Mesodermal cell (in vitro differentiated cells): ENCODE measurements at regions not wholly inside any gene's neighbourhood (a gene's known extent, or its start where the extent isn't known, plus 50 kb on each side); places are given as distances from the start of the nearest gene placed in this dataset.

Experiments used
- H3K27ac ChIP-seq: 2 replicates; pipeline ENCODE4 v1.7.0; 2013; ENCODE audit warnings: mild to moderate bottlenecking, low read depth, low read length, moderate library complexity; ENCODE audit not compliant: severe bottlenecking
- H3K36me3 ChIP-seq: 2 replicates; pipeline ENCODE4 v1.7.1; 2013; ENCODE audit warnings: mild to moderate bottlenecking, low read length, moderate library complexity; ENCODE audit not compliant: control insufficient read depth, insufficient read depth
- H3K4me1 ChIP-seq: one replicate; pipeline ENCODE4 v1.7.1; 2013; ENCODE audit warnings: mild to moderate bottlenecking, low read length; ENCODE audit not compliant: insufficient read depth, control insufficient read depth, poor library complexity, severe bottlenecking
- H3K4me3 ChIP-seq: 2 replicates; pipeline ENCODE4 v1.7.0; 2013; ENCODE audit warnings: low read length, control low read depth, mild to moderate bottlenecking; ENCODE audit not compliant: insufficient read depth, poor library complexity, severe bottlenecking; ENCODE audit errors: extremely low read depth
- H3K9me3 ChIP-seq: 2 replicates; pipeline ENCODE4 v1.7.1; 2013; ENCODE audit warnings: mild to moderate bottlenecking, low read length, moderate library complexity; ENCODE audit not compliant: control insufficient read depth
- WGBS, 2 experiments: methylation state at CpG; one replicate each; pipeline ENCODE4 v1.1.5; 2013; ENCODE audit warnings: missing lambda C conversion rate in 2 of 2; ENCODE audit not compliant: insufficient coverage in 2 of 2; 5-methylcytosine and 5-hydroxymethylcytosine counted together

DNA sequence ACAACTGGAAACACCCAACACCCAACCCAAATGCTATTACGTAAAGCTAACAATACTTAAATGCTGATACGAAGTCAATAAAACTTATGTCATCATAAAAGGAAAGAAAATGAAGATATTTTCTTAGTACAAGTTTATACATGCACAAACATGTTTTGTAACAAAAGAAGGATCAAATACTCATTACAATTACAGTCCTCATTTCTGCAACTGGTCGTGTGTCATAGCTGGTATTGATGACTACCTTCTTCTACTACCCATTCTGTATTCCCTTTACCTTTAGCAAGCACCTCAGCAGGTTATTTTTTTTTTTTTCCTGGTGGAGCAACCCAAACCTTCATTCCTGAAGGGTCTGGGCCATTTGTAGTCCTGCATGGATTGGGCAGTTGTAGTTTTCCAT lies 1298.5 kb downstream of the SUCLG1 start:
- Histone ChIP-seq H3K9me3 (no peaks in the 10 kb centered on the region), H3K36me3 (no peaks in the 10 kb centered on the region), H3K4me3 (no peak overlapping the region), H3K27ac (no peak overlapping the region), H3K4me1 (no peaks in the 10 kb centered on the region)
- WGBS, 2 experiments = 71 to 100% methylated on average over 1 of the region's 3 CpGs

DNA sequence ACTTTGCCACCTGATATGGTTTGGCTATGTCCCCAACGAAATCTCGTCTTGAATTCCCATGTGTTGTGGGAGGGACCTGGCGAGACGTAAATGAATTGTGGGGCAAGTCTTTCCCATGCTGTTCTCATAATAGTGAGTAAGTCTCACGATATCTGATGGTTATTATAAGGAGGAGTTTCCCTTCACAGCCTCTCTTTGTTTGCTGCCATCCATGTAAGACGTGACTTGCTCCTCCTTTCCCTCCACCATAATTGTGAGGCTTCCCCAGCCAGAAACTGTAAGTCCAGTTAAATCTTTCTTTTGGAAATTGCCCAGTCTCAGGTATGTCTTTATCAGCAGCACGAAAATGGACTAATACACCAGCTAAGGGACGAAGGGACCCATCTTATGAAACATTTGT lies 1303.3 kb downstream of the SUCLG1 start:
- WGBS, 2 experiments = 93 to 96% methylated on average over 3 to 4 of the region's 8 CpGs

DNA sequence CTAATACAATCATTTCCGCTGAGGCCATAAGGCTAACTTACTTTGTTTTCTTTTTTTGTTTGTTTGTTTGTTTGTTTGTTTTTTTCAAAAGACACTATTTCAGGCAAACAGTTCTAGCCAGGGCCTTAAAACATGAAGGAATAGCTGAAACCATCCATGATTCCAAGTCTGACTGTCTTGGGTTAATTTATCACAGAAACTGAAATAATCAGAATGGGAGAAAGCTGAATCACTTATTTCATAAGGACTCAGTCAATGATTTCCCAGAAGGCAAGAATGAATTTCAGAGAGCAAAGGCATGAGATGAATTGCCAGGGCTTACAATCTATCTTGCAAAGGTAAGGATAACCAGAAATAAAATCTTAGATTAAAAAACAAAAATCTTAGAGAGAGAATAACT lies 1315.1 kb downstream of the SUCLG1 start:
- Histone ChIP-seq H3K4me1 (no peaks in the 10 kb centered on the region), H3K9me3 (no peaks in the 10 kb centered on the region), H3K27ac (no peak overlapping the region), H3K36me3 (no peaks in the 10 kb centered on the region), H3K4me3 (no peak overlapping the region)
- WGBS, 2 experiments = no CpG with 5 or more reads among the region's 1 CpG

More for the DNA sequence above, 1303.3 kb downstream of the SUCLG1 start:
- H3K4me3 ChIP-seq = no peak overlapping the region
- no peaks in the 10 kb centered on the region for H3K9me3 ChIP-seq
- H3K36me3 ChIP-seq = no peaks in the 10 kb centered on the region
- H3K4me1 ChIP-seq = no peaks in the 10 kb centered on the region
- no peak overlapping the region for H3K27ac ChIP-seq

DNA sequence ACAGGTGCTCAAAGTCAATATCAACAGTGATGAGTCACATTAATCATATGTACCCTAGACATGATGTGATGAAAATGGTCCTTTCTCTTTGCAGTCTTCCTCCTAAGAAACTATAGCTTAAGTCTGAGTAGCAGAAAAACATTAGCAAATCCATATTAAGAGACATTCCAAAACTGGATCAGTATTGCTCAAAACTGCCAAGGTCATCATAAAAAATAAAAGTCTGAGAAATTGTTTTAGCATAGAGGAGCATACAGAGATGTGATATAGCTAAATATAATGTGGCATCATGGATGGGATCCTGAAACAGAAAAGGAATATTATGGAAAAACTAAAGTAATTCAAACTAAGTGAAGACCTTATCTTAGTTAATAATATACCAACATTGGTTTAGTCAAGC lies 1316.1 kb downstream of the SUCLG1 start:
- Histone ChIP-seq H3K36me3 (no peaks in the 10 kb centered on the region), H3K9me3 (no peaks in the 10 kb centered on the region), H3K4me3 (no peak overlapping the region), H3K27ac (no peak overlapping the region), H3K4me1 (no peaks in the 10 kb centered on the region)

DNA sequence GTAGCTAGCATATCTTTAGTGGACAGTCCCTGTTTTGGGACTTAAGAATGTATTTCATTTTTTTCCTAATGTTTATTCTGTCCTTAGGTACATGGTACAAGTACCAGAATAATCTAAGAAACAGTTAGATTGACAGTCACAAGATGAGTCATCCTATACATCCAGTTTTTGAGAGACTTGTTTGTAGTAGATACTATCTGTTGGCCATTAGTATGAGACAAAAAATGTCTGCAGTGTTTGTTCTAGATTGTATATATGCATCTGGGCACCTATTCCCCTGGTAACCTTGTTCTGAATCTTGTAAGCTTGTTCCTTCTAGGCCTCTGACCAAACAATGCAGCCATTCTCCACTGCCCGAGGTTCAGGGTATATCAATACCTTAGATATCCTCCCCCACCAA lies 1343.5 kb downstream of the SUCLG1 start:
- Histone ChIP-seq H3K4me3 (no peak overlapping the region), H3K36me3 (no peaks in the 10 kb centered on the region), H3K4me1 (no peaks in the 10 kb centered on the region), H3K27ac (no peak overlapping the region), H3K9me3 (no peaks in the 10 kb centered on the region)
- 80% methylated on average over 1 of the region's 1 CpG; no CpG with 5 or more reads in 1 of the 2 experiments for WGBS, 2 experiments

DNA sequence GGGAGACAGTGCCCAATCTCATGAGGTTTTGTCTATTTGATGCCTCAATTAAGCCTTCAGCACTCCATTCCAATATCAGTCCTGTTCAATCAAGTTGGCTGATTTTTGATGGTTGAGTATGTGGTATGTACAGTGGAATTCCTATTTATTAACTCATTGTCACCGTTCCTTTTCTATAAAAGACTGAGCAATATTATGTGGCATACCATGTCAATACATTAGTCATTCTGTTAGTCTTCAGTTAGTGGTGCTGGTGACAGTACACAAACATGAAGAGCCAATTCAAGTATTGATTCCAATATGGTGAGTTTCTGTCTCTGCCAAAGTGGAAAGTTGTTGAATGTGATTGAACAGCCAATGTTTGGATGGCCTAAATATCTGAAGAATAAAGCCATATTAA lies 1343.9 kb downstream of the SUCLG1 start:
- WGBS, 2 experiments = no CpG with 5 or more reads among the region's 1 CpG
- Histone ChIP-seq H3K4me3 (no peak overlapping the region), H3K27ac (no peak overlapping the region), H3K36me3 (no peaks in the 10 kb centered on the region), H3K9me3 (no peaks in the 10 kb centered on the region), H3K4me1 (no peaks in the 10 kb centered on the region)

DNA sequence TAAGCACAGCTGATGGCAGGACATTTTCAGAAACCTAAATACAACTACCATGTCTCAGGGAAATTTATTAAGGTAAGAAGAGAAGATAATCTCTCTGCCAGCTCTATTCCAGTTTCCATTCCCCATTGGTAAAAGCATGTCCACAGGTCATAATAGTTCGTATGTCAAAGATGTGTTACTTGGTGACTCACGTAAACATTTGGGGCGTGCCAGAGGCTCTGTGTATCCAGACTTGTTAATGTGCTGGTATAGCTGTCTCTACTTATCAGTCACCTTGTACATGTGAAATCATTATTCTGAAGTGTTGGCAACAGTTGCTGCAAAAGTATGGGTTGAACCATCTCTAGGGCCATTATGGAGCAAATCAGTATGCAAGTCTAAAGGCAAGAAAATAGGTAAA lies 1345.1 kb downstream of the SUCLG1 start:
- no CpG with 5 or more reads among the region's 3 CpGs for WGBS, 2 experiments

DNA sequence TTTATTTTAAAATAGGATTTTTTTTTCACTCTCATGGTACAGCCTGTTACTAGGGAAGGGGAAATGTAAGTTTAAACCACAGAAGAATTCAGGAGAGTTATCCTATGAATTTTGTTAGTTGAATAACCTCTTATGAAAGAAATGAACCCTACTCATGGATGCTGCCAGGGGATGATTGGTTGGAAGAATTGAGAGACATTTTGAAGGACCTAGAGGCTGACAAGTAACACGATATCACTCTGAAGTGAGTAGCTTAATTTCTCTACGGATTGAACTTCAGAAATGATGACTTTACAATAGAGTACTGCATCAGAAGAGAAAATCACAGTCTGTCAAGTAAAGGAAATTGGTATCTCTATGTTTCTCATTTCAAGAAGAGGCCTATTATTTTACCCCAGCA lies 1346.2 kb downstream of the SUCLG1 start:
- no peaks in the 10 kb centered on the region for H3K4me1 ChIP-seq
- no peaks in the 10 kb centered on the region for H3K36me3 ChIP-seq
- H3K9me3 ChIP-seq = no peaks in the 10 kb centered on the region
- H3K27ac ChIP-seq = no peak overlapping the region
- WGBS, 2 experiments = 69% methylated on average over 2 of the region's 2 CpGs; no CpG with 5 or more reads in 1 of the 2 experiments
- no peak overlapping the region for H3K4me3 ChIP-seq

More for the DNA sequence above, 1345.1 kb downstream of the SUCLG1 start:
- no peaks in the 10 kb centered on the region for H3K36me3 ChIP-seq
- no peak overlapping the region for H3K27ac ChIP-seq
- H3K4me1 ChIP-seq = no peaks in the 10 kb centered on the region
- H3K4me3 ChIP-seq = no peak overlapping the region
- H3K9me3 ChIP-seq = no peaks in the 10 kb centered on the region

DNA sequence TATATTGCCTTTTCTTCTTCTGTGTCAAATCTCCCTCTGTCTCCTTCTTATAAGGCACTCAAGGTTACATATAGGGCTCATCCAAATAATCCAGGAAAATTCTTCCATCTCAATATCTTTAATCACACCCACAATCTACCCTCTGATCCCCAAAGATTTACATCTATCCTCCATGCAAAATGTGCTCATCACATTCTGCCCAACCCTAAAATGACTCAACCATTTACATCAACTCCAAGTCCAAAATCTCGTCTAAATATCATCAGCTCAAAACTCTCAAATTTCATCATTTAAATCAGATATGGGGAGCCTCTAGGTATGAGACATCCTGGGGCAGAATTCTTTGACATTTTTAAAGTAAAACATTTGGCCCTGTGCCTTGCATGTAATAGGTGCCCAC lies 1349.8 kb downstream of the SUCLG1 start:
- no CpG with 5 or more reads among the region's 1 CpG for WGBS, 2 experiments
- H3K9me3 ChIP-seq = no peaks in the 10 kb centered on the region
- H3K27ac ChIP-seq = no peak overlapping the region
- H3K36me3 ChIP-seq = no peaks in the 10 kb centered on the region
- no peak overlapping the region for H3K4me3 ChIP-seq
- no peaks in the 10 kb centered on the region for H3K4me1 ChIP-seq

DNA sequence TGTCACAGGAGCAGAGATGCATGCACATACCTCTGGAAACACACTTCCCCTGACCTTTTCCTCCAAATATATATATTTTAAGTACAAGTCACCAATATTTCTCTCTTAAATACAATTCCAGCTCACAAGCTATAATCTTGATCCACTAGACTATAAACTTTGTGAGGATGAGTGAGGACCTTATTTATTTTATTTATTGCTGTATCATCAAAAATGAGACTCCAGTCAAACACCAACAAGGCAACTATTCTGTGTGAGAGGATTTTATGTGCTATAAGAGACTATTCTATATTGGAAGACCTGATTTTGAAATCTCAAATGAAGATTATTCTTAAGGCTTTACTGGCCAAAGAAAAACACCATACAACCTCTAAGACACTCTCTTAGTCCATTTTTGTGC lies 1352.2 kb downstream of the SUCLG1 start:
- H3K36me3 ChIP-seq = no peaks in the 10 kb centered on the region
- H3K27ac ChIP-seq = no peak overlapping the region
- H3K9me3 ChIP-seq = no peaks in the 10 kb centered on the region
- no peaks in the 10 kb centered on the region for H3K4me1 ChIP-seq
- H3K4me3 ChIP-seq = no peak overlapping the region

DNA sequence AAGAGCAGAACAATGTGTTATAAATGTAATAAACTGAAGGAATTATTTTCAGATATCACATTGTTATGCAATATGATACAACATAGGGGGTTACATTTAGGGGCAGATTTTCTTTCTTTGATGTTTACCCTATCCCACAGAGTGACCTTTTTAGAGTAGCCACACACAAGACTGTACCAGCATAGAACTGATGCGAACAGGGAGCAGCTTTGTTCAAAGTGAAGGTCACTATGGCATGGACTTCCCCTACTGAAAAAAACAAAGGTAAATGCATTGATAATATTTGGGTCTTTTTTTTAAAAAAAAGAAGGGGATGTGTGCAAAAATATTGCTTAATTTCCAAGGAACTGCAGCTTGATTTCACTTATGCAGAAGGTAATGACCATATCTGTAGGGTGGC lies 1354.9 kb downstream of the SUCLG1 start:
- H3K4me1 ChIP-seq = no peaks in the 10 kb centered on the region
- H3K36me3 ChIP-seq = no peaks in the 10 kb centered on the region
- no peaks in the 10 kb centered on the region for H3K9me3 ChIP-seq
- no peak overlapping the region for H3K27ac ChIP-seq
- 100% methylated on average over 1 of the region's 1 CpG; no CpG with 5 or more reads in 1 of the 2 experiments for WGBS, 2 experiments
- H3K4me3 ChIP-seq = no peak overlapping the region

DNA sequence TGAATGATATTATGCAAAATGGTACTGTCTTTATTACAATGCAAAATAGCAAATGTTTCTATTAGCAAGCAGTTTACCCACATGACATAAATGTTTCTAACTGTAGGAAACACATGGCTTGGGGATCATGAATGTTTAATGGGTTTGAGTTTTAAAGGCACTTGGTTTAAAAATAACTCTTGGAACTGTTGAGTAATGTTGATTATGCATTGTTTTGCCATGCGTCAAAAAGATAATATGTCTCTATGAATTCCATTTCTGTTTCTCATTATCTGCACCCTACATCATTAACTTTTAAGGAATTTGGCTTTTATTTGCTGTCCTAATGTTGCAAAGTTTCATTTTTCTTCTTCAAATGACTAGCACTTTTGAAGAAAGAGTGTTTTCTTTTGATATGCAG lies 1355.5 kb downstream of the SUCLG1 start:
- Histone ChIP-seq H3K9me3 (no peaks in the 10 kb centered on the region), H3K4me1 (no peaks in the 10 kb centered on the region), H3K27ac (no peak overlapping the region), H3K36me3 (no peaks in the 10 kb centered on the region), H3K4me3 (no peak overlapping the region)
- WGBS, 2 experiments = no CpG with 5 or more reads among the region's 1 CpG
